ENCODE measurements at regions not wholly inside any gene's neighbourhood (a gene's known extent, or its start where the extent isn't known, plus 50 kb on each side); places are given as distances from the start of the nearest gene placed in this dataset.

- Mint-ChIP-seq H3K36me3 (ENCODE audit: insufficient read depth in 1 of 3, low read depth in 3 of 3) (peaks cover 16 to 25% (median 20%) of the 10 kb centered on the region in 3 experiments), H3K4me3 (no peak overlapping the region), H3K4me1 (no peaks in the 10 kb centered on the region), H3K9me3 (peaks cover 30 to 33% of the 10 kb centered on the region in 2 experiments), H3K27ac (no peak overlapping the region), H3K27me3 (ENCODE audit: low read depth) (no peaks in the 10 kb centered on the region)
- H3K56ac ChIP-seq (ENCODE audit: insufficient read length, low read depth, low read length), result no peak overlapping the region
- no peak overlapping the region for H2BK5ac ChIP-seq (ENCODE audit: insufficient read length, low read length)
- H2AFZ ChIP-seq (ENCODE audit: low read length), result no peak overlapping the region
- TF ChIP-seq CTCF (conservative IDR thresholded peaks at IDR 0.05), result no peak
- peaks cover 23% of the 10 kb centered on the region for H3K9me3 ChIP-seq (ENCODE audit: control insufficient read depth, low read depth, low read length)
- no peak overlapping the region for H4K8ac ChIP-seq (replicated peaks; ENCODE audit: insufficient read length, low read depth, low read length)
- H3K4me1 ChIP-seq (ENCODE audit: insufficient read depth, low read length), result no peaks in the 10 kb centered on the region
- no peak overlapping the region for H3K18ac ChIP-seq (ENCODE audit: insufficient read length, low read depth, low read length)
- WGBS (ENCODE audit: extremely low coverage, insufficient read length, low lambda C conversion rate), result no CpG with 5 or more reads among the region's 2 CpGs
- no peak overlapping the region for H4K91ac ChIP-seq (ENCODE audit: insufficient read length, low read depth, low read length)
- H4K20me1 ChIP-seq (ENCODE audit: control insufficient read depth, insufficient read depth, insufficient read length), result no peaks in the 10 kb centered on the region
- no peak overlapping the region for H3T11ph ChIP-seq (ENCODE audit: low read length)
- H2BK20ac ChIP-seq (ENCODE audit: low read depth, low read length, poor library complexity, severe bottlenecking), result no peak overlapping the region
- no peak overlapping the region for H3K23ac ChIP-seq (ENCODE audit: insufficient read length, low read depth, low read length)
- no peaks in the 10 kb centered on the region for H3K27me3 ChIP-seq (ENCODE audit: insufficient read depth, low read length)
- H3K4ac ChIP-seq (ENCODE audit: low read depth, low read length), result no peak overlapping the region
- no peak overlapping the region for H2BK12ac ChIP-seq (ENCODE audit: insufficient read length, low read depth, low read length)
- H3K9ac ChIP-seq (ENCODE audit: extremely low read depth, insufficient read length, low read length), result no peak overlapping the region
- no peak overlapping the region for H3K14ac ChIP-seq (ENCODE audit: insufficient read depth, low read length)
- no peaks in the 10 kb centered on the region for H3K79me1 ChIP-seq (ENCODE audit: insufficient read depth, low read depth, low read length, poor library complexity, severe bottlenecking)
- no peaks in the 10 kb centered on the region for H3K23me2 ChIP-seq (ENCODE audit: insufficient read length, low read depth, low read length, poor library complexity, severe bottlenecking)
- no peak overlapping the region for H2BK120ac ChIP-seq (ENCODE audit: low read depth, low read length, poor library complexity, severe bottlenecking)
- no peak for DNase-seq
- no peak overlapping the region for H4K5ac ChIP-seq (ENCODE audit: insufficient read length, low read depth, low read length)
- H2BK15ac ChIP-seq (ENCODE audit: low read depth, low read length), result no peak overlapping the region
- H3K79me2 ChIP-seq (ENCODE audit: insufficient read depth, low read length), result no peaks in the 10 kb centered on the region
- H3K4me2 ChIP-seq (ENCODE audit: insufficient read depth, insufficient read length, low read length), result no peak overlapping the region
- no peak overlapping the region for H3K27ac ChIP-seq (ENCODE audit: insufficient read length, low read depth, low read length)
- H2AK5ac ChIP-seq (ENCODE audit: insufficient read length, low read length), result no peak overlapping the region
Observed at GRCh38 chr6:49370518-49370917, 92.5 kb downstream of the MMUT start.

Measured in H9 (cell line).